Femur (tissue), 1 donor: ENCODE measurements at regions not wholly inside any gene's neighbourhood (a gene's known extent, or its start where the extent isn't known, plus 50 kb on each side); places are given as distances from the start of the nearest gene placed in this dataset.

ENCODE experiments used
- DNase-seq: peaks from one replicate; pipeline ENCODE4 v3.0.0-alpha.2; 2017

- no peak for DNase-seq
Measured at GRCh38 chr11:95466416-95466815, 235.4 kb upstream of the SESN3 start.

GRCh38 chr11:95465887-95466286 lies 234.9 kb upstream of the SESN3 start:
- DNase-seq, result no peak

- no peak for DNase-seq
Measured at GRCh38 chr11:95461858-95462257, 230.9 kb upstream of the SESN3 start.

GRCh38 chr11:95461348-95461747 lies 230.3 kb upstream of the SESN3 start:
- DNase-seq, result no peak

- peak; percentile 45 for DNase-seq
Measured at GRCh38 chr11:95459291-95460042, 228.5 kb upstream of the SESN3 start.

- no peak for DNase-seq
Measured at GRCh38 chr11:95456714-95457491, 225.9 kb upstream of the SESN3 start.

GRCh38 chr11:95455228-95455970 lies 224.4 kb upstream of the SESN3 start:
- DNase-seq, result no peak

GRCh38 chr11:95453616-95454171 lies 222.7 kb upstream of the SESN3 start:
- DNase-seq, result peak; percentile 54

- DNase-seq, result no peak
Measured at GRCh38 chr11:95451682-95452081, 220.7 kb upstream of the SESN3 start.

GRCh38 chr11:95451261-95451660 lies 220.3 kb upstream of the SESN3 start:
- no peak for DNase-seq

GRCh38 chr11:95450547-95451123 lies 219.6 kb upstream of the SESN3 start:
- no peak for DNase-seq

- DNase-seq, result no peak
Measured at GRCh38 chr11:95445746-95446333, 214.8 kb upstream of the SESN3 start.

GRCh38 chr11:95444309-95445241 lies 213.6 kb upstream of the SESN3 start:
- DNase-seq, result no peak

- no peak for DNase-seq
Measured at GRCh38 chr11:95443386-95443785, 212.4 kb upstream of the SESN3 start.

- no peak for DNase-seq
Measured at GRCh38 chr11:95442531-95443050, 211.6 kb upstream of the SESN3 start.

- DNase-seq, result no peak
Measured at GRCh38 chr11:95435628-95436353, 204.8 kb upstream of the SESN3 start.

- DNase-seq, result no peak
Measured at GRCh38 chr11:95435192-95435591, 204.2 kb upstream of the SESN3 start.

- no peak for DNase-seq
Measured at GRCh38 chr11:95434489-95435057, 203.6 kb upstream of the SESN3 start.

GRCh38 chr11:95434009-95434408 lies 203.0 kb upstream of the SESN3 start:
- no peak for DNase-seq
